ENCODE measurements at regions not wholly inside any gene's neighbourhood (a gene's known extent, or its start where the extent isn't known, plus 50 kb on each side); places are given as distances from the start of the nearest gene placed in this dataset.

GRCh38 chr16:79295746-79296145 lies 304.8 kb downstream of the MAF start:
- Mint-ChIP-seq H3K9me3 (no peaks in the 10 kb centered on the region), H3K27ac (no peak overlapping the region), H3K27me3 (ENCODE audit: low read depth) (peaks cover 3% of the 10 kb centered on the region), H3K36me3 (ENCODE audit: low read depth) (no peaks in the 10 kb centered on the region), H3K4me1 (ENCODE audit: low read depth) (peaks cover 7% of the 10 kb centered on the region), H3K4me3 (no peak overlapping the region)
- DNase-seq = no peak
- CTCF ChIA-PET = no interaction called here
- intact Hi-C loops (cut with micrococcal nuclease) = no loop called here

GRCh38 chr16:79295162-79295561 lies 305.4 kb downstream of the MAF start:
- CTCF ChIA-PET = interaction anchor here (0.6 kb wide), 1 partner anchor 488 kb away, joined by 3 read pairs; no protein-coding TSS in a partner anchor

GRCh38 chr16:79294568-79294967 lies 306.0 kb downstream of the MAF start:
- Mint-ChIP-seq H3K9me3 (no peaks in the 10 kb centered on the region), H3K27me3 (ENCODE audit: low read depth) (peaks cover 6% of the 10 kb centered on the region), H3K27ac (no peak overlapping the region), H3K4me1 (ENCODE audit: low read depth) (peaks cover 7% of the 10 kb centered on the region), H3K4me3 (no peak overlapping the region), H3K36me3 (ENCODE audit: low read depth) (no peaks in the 10 kb centered on the region)
- intact Hi-C loops (cut with micrococcal nuclease) = no loop called here
- DNase-seq = no peak
- CTCF ChIA-PET = interaction anchor here (0.6 to 0.7 kb wide), 3 partner anchors 119 to 487 kb away, joined by 3 read pairs; no protein-coding TSS in a partner anchor

More at GRCh38 chr16:79295162-79295561, 305.4 kb downstream of the MAF start:
- H3K36me3 Mint-ChIP-seq (ENCODE audit: low read depth) = no peaks in the 10 kb centered on the region
- H3K27ac Mint-ChIP-seq = no peak overlapping the region
- no peak overlapping the region for H3K4me3 Mint-ChIP-seq
- H3K27me3 Mint-ChIP-seq (ENCODE audit: low read depth) = peaks cover 6% of the 10 kb centered on the region
- DNase-seq = no peak
- H3K4me1 Mint-ChIP-seq (ENCODE audit: low read depth) = peaks cover 7% of the 10 kb centered on the region
- intact Hi-C loops (cut with micrococcal nuclease) = no loop called here
- H3K9me3 Mint-ChIP-seq = no peaks in the 10 kb centered on the region

GRCh38 chr16:79293836-79294460 lies 306.6 kb downstream of the MAF start:
- Mint-ChIP-seq H3K9me3 (no peaks in the 10 kb centered on the region), H3K4me3 (no peak overlapping the region), H3K36me3 (ENCODE audit: low read depth) (no peaks in the 10 kb centered on the region), H3K4me1 (ENCODE audit: low read depth) (peaks cover 7% of the 10 kb centered on the region), H3K27me3 (ENCODE audit: low read depth) (peaks cover 7% of the 10 kb centered on the region), H3K27ac (no peak overlapping the region)
- CTCF ChIA-PET = interaction anchor here (0.7 kb wide), 2 partner anchors 118 to 170 kb away, joined by 3 read pairs; no protein-coding TSS in a partner anchor
- no peak for DNase-seq
- intact Hi-C loops (cut with micrococcal nuclease) = no loop called here

- CTCF ChIA-PET = interaction anchor here (0.9 to 1.1 kb wide), 3 partner anchors 9 to 711 kb away, joined by 3 to 5 read pairs (median 3); no protein-coding TSS in a partner anchor
- peaks cover 9% of the 10 kb centered on the region for H3K27me3 Mint-ChIP-seq (ENCODE audit: low read depth)
- peaks cover 35% of the 10 kb centered on the region for H3K4me1 Mint-ChIP-seq (ENCODE audit: low read depth)
- DNase-seq = no peak
- H3K9me3 Mint-ChIP-seq = no peaks in the 10 kb centered on the region
- no peak overlapping the region for H3K4me3 Mint-ChIP-seq
- H3K36me3 Mint-ChIP-seq (ENCODE audit: low read depth) = no peaks in the 10 kb centered on the region
- no peak overlapping the region for H3K27ac Mint-ChIP-seq
- intact Hi-C loops (cut with micrococcal nuclease) = no loop called here
Measured at GRCh38 chr16:79288066-79288465, 312.5 kb downstream of the MAF start.

GRCh38 chr16:79287424-79287917 lies 313.1 kb downstream of the MAF start:
- CTCF ChIA-PET = interaction anchor here (0.6 to 1.1 kb wide), 6 partner anchors 9 to 711 kb away, joined by 3 to 5 read pairs (median 3); no protein-coding TSS in a partner anchor
- DNase-seq = no peak
- Mint-ChIP-seq H3K4me1 (ENCODE audit: low read depth) (peaks cover 41% of the 10 kb centered on the region), H3K9me3 (no peaks in the 10 kb centered on the region), H3K36me3 (ENCODE audit: low read depth) (no peaks in the 10 kb centered on the region), H3K27me3 (ENCODE audit: low read depth) (peaks cover 9% of the 10 kb centered on the region), H3K27ac (no peak overlapping the region), H3K4me3 (no peak overlapping the region)
- intact Hi-C loops (cut with micrococcal nuclease) = no loop called here

- CTCF ChIA-PET = interaction anchor here (0.7 to 1.1 kb wide), 4 partner anchors 8 to 315 kb away, joined by 3 to 5 read pairs (median 4); no protein-coding TSS in a partner anchor
- DNase-seq = peak; percentile 40
- H3K27ac Mint-ChIP-seq = no peak overlapping the region
Measured at GRCh38 chr16:79286646-79287423, 313.7 kb downstream of the MAF start.

GRCh38 chr16:79284766-79285165 lies 315.8 kb downstream of the MAF start:
- intact Hi-C loops (cut with micrococcal nuclease) = no loop called here
- Mint-ChIP-seq H3K36me3 (ENCODE audit: low read depth) (no peaks in the 10 kb centered on the region), H3K4me3 (no peak overlapping the region), H3K9me3 (no peaks in the 10 kb centered on the region), H3K27ac (no peak overlapping the region), H3K27me3 (ENCODE audit: low read depth) (peaks cover 9% of the 10 kb centered on the region), H3K4me1 (ENCODE audit: low read depth) (peaks cover 60% of the 10 kb centered on the region)
- CTCF ChIA-PET = no interaction called here
- DNase-seq = no peak

More at GRCh38 chr16:79286646-79287423, 313.7 kb downstream of the MAF start:
- H3K4me1 Mint-ChIP-seq (ENCODE audit: low read depth) = peaks cover 47% of the 10 kb centered on the region
- H3K36me3 Mint-ChIP-seq (ENCODE audit: low read depth) = no peaks in the 10 kb centered on the region
- peak overlapping the region; percentile 10 for H3K4me3 Mint-ChIP-seq
- H3K27me3 Mint-ChIP-seq (ENCODE audit: low read depth) = peaks cover 9% of the 10 kb centered on the region
- H3K9me3 Mint-ChIP-seq = no peaks in the 10 kb centered on the region
- intact Hi-C loops (cut with micrococcal nuclease) = no loop called here

GRCh38 chr16:79283578-79283977 lies 317.0 kb downstream of the MAF start:
- H3K36me3 Mint-ChIP-seq (ENCODE audit: low read depth) = no peaks in the 10 kb centered on the region
- intact Hi-C loops (cut with micrococcal nuclease) = loop anchor here (2.0 kb wide), 1 partner anchor 33 kb away; no protein-coding TSS in a partner anchor
- H3K9me3 Mint-ChIP-seq = no peaks in the 10 kb centered on the region
- H3K4me3 Mint-ChIP-seq = no peak overlapping the region
- peaks cover 8% of the 10 kb centered on the region for H3K27me3 Mint-ChIP-seq (ENCODE audit: low read depth)
- DNase-seq = peak; percentile 39
- H3K4me1 Mint-ChIP-seq (ENCODE audit: low read depth) = peaks cover 71% of the 10 kb centered on the region
- H3K27ac Mint-ChIP-seq = no peak overlapping the region
- CTCF ChIA-PET = interaction anchor here (1.1 to 1.5 kb wide), 3 partner anchors 12 to 1243 kb away, joined by 3 to 5 read pairs (median 4); no protein-coding TSS in a partner anchor

GRCh38 chr16:79282806-79283205 lies 317.7 kb downstream of the MAF start:
- Mint-ChIP-seq H3K27ac (no peak overlapping the region), H3K36me3 (ENCODE audit: low read depth) (no peaks in the 10 kb centered on the region), H3K4me3 (no peak overlapping the region), H3K27me3 (ENCODE audit: low read depth) (peaks cover 11% of the 10 kb centered on the region), H3K4me1 (ENCODE audit: low read depth) (peaks cover 74% of the 10 kb centered on the region), H3K9me3 (no peaks in the 10 kb centered on the region)
- peak; percentile 39 for DNase-seq
- CTCF ChIA-PET = interaction anchor here (1.5 kb wide), 2 partner anchors 14 to 1244 kb away, joined by 3 to 5 read pairs; no protein-coding TSS in a partner anchor
- intact Hi-C loops (cut with micrococcal nuclease) = loop anchor here (1.0 to 2.0 kb wide), 2 partner anchors 14 to 34 kb away; no protein-coding TSS in a partner anchor

GRCh38 chr16:79278506-79278905 lies 322.0 kb downstream of the MAF start:
- peaks cover 25% of the 10 kb centered on the region for H3K27me3 Mint-ChIP-seq (ENCODE audit: low read depth)
- H3K36me3 Mint-ChIP-seq (ENCODE audit: low read depth) = no peaks in the 10 kb centered on the region
- CTCF ChIA-PET = interaction anchor here (1.4 to 2.9 kb wide), 3 partner anchors 9 to 43 kb away, joined by 3 to 14 read pairs (median 3); no protein-coding TSS in a partner anchor
- H3K4me1 Mint-ChIP-seq (ENCODE audit: low read depth) = peaks cover 52% of the 10 kb centered on the region
- DNase-seq = peak; percentile 72
- no peak overlapping the region for H3K27ac Mint-ChIP-seq
- intact Hi-C loops (cut with micrococcal nuclease) = loop anchor here (1.0 kb wide), 1 partner anchor 9 kb away; no protein-coding TSS in a partner anchor
- H3K9me3 Mint-ChIP-seq = no peaks in the 10 kb centered on the region
- H3K4me3 Mint-ChIP-seq = peak overlapping the region; percentile 1

GRCh38 chr16:79276501-79276900 lies 324.0 kb downstream of the MAF start:
- CTCF ChIA-PET = interaction anchor here (0.7 kb wide), 1 partner anchor 774 kb away, joined by 3 read pairs; no protein-coding TSS in a partner anchor

More at GRCh38 chr16:79276501-79276900, 324.0 kb downstream of the MAF start:
- Mint-ChIP-seq H3K27ac (no peak overlapping the region), H3K4me3 (no peak overlapping the region), H3K27me3 (ENCODE audit: low read depth) (peaks cover 35% of the 10 kb centered on the region), H3K9me3 (no peaks in the 10 kb centered on the region), H3K4me1 (ENCODE audit: low read depth) (peaks cover 49% of the 10 kb centered on the region), H3K36me3 (ENCODE audit: low read depth) (no peaks in the 10 kb centered on the region)
- intact Hi-C loops (cut with micrococcal nuclease) = no loop called here
- DNase-seq = no peak

Measured in activated naive CD4-positive, alpha-beta T cell treated with anti-CD3 and anti-CD28 coated beads for 36 hours (primary cell).